ENCODE measurements at regions not wholly inside any gene's neighbourhood (a gene's known extent, or its start where the extent isn't known, plus 50 kb on each side); places are given as distances from the start of the nearest gene placed in this dataset.

DNA sequence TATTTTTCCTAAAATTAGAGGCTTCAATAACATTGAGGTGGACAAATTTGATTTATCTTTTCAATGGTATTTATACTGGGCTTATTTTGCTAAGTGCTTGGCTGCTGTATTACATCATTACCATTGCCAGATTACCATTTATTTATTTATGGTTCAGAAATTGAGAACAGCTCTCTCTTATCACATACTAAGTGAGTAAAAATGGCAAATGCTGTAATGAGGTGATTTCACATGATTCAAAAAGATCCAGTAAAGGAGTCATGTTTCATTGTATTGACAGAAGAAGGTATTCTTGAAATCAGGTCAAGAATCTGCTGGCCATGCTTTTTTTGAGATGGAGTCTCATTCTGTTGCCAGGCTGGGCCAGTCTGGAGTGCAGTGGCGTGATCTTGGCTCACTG lies 322.6 kb downstream of the KIF20B start:
- TF ChIP-seq CTCF (IDR thresholded peaks at IDR 0.05), result no peak
- TF ChIP-seq POLR2AphosphoS5 (IDR thresholded peaks at IDR 0.05; ENCODE audit: low read depth, low read length), result no peak
- TF ChIP-seq, protein P1, sequence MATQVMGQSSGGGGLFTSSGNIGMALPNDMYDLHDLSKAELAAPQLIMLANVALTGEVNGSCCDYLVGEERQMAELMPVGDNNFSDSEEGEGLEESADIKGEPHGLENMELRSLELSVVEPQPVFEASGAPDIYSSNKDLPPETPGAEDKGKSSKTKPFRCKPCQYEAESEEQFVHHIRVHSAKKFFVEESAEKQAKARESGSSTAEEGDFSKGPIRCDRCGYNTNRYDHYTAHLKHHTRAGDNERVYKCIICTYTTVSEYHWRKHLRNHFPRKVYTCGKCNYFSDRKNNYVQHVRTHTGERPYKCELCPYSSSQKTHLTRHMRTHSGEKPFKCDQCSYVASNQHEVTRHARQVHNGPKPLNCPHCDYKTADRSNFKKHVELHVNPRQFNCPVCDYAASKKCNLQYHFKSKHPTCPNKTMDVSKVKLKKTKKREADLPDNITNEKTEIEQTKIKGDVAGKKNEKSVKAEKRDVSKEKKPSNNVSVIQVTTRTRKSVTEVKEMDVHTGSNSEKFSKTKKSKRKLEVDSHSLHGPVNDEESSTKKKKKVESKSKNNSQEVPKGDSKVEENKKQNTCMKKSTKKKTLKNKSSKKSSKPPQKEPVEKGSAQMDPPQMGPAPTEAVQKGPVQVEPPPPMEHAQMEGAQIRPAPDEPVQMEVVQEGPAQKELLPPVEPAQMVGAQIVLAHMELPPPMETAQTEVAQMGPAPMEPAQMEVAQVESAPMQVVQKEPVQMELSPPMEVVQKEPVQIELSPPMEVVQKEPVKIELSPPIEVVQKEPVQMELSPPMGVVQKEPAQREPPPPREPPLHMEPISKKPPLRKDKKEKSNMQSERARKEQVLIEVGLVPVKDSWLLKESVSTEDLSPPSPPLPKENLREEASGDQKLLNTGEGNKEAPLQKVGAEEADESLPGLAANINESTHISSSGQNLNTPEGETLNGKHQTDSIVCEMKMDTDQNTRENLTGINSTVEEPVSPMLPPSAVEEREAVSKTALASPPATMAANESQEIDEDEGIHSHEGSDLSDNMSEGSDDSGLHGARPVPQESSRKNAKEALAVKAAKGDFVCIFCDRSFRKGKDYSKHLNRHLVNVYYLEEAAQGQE (IDR thresholded peaks at IDR 0.05; ENCODE audit: insufficient read depth in 1 of 2, low read depth in 2 of 2, low read length in 1 of 2), result no peak
- no peak for TF ChIP-seq SIN3A (IDR thresholded peaks at IDR 0.05; ENCODE audit: borderline replicate concordance, insufficient read depth, low read depth, low read length)
- no peak for TF ChIP-seq TCF7L2 (IDR thresholded peaks at IDR 0.05; ENCODE audit: low read depth, low read length)

Measured in Panc1 (cell line).